ENCODE measurements at regions not wholly inside any gene's neighbourhood (a gene's known extent, or its start where the extent isn't known, plus 50 kb on each side); places are given as distances from the start of the nearest gene placed in this dataset.

DNA sequence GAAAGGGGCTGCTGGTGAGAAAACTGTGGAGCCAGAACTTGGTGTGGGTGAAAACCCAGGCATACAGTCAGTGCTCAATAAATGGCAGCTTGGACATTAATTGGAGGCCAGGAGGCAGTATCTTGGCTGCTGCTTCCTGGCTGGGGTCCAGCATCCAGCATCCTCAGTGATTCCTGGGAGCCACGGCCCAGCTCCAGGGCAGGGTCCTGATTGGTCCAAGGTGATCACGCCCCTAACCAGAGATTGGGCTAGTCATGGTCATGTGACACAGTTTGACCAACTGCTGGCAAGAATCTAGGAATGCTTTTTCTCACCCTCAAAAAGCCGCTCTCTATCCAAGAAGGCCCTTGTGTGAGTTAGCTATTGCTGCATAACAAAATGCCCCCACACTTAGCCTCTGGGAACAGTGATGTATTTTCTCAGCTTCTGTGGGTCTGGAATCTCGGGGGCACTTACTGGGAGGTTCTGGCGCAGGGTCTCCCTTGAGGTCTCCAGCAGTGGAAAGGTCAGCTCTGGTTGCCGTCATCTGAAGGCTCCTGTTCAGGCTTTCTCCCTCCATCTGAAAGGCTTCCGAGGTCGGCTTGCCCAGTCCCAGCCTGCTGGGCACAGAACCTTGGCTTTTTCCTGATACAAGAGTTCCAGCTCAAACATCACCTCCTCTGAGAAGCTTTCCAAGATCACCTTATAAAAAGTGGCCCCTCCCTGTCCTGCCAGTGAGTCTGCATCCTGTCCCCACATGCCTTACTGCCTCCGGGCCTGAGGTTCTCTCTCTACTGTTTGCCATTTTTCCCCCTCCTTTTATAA lies 119.2 kb upstream of the NCOR2 start:
- DNase-seq = peak; percentile 45

GRCh38 chr12:124685689-124686369 lies 118.4 kb upstream of the NCOR2 start:
- peak; percentile 90 for DNase-seq

- DNase-seq = peak; percentile 70
Observed at GRCh38 chr12:124684971-124685688, 117.7 kb upstream of the NCOR2 start.

GRCh38 chr12:124684496-124684895 lies 117.1 kb upstream of the NCOR2 start:
- no peak for DNase-seq

GRCh38 chr12:124683152-124684124 lies 116.0 kb upstream of the NCOR2 start:
- no peak for DNase-seq

GRCh38 chr12:124682425-124683151 lies 115.2 kb upstream of the NCOR2 start:
- DNase-seq = no peak

GRCh38 chr12:124681779-124682391 lies 114.5 kb upstream of the NCOR2 start:
- DNase-seq = peak; percentile 69

DNA sequence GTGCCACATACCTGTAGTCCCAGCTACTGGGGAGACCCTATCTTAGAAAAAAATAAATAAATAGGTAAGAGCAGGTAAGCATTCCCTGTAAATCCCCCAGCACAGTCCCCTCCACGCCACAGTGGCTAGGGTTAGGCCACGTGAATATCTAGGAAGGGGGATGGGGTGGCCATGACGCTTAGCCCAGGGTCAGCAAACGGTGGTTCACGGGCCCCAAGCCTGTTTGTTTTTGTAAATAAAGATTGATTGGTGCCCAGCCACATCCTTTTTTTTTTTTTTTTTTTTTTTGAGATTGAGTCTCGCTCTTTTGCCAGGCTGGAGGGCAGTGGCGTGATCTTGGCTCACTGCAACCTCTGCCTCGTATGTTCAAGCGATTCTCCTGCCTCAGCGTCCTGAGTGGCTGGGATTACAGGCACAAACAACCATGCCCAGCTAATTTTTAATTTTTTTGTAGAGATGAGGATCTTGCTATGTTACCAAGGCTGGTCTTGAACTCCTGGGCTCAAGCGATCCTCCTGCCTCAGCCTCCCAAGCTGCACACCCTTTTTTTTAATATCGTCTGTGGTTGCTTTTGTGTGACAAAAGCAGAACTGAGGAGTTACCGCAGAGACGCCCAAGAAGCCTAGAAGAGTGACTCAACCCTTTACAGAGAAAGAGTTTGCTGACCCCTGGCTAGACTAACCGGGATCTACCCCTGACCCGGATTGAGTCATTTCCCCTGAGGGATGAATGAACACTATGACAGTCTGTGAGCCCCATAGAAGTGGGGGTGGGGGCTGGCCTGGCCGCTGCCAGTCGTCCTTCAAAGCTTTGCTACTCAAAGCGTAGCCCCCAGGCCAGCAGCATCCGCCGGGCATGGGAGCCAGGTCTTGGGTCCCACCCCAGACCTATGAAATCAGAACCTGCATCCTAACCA lies 113.7 kb upstream of the NCOR2 start:
- peak; percentile 84 for DNase-seq

DNA sequence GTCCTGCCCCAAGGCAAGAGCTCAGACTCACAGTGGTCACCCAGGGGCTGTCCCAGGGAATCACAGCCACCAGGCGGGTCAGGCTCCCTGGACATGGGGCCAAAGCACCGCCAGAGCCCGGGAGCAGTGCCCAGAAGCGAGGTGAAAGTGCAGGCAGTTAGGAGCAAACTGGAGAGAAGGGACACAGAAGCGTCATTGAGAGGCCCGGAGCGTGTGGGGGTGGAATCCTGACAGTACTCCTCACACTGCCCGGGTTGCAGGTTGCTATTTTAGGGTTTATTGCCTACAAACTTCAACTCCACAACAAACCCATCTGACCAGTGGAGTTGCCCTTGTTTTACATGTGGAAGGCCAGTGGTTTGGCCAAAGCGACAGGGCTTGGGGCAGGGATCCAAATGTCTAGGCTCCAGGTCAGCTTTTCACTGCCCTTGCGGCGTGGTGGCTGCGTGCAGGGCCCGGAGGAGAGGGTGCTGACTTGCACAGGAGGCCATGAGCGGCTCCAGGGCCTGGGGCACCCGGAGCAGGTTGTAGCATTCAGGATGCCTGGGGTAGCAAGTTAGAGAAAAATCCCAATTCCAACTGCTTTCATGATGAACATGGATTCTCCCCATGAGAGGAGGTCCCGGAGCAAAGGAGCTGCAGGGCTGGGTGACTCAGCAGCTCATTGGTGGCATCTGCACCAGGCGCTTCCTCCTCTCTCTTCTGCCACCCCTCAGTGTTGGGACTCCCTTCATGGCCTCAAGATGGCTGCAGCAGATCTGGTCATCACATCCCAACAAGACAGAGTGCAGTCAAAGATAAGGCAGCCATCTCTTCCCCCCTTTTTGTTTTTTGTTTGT lies 112.3 kb upstream of the NCOR2 start:
- no peak for DNase-seq

DNA sequence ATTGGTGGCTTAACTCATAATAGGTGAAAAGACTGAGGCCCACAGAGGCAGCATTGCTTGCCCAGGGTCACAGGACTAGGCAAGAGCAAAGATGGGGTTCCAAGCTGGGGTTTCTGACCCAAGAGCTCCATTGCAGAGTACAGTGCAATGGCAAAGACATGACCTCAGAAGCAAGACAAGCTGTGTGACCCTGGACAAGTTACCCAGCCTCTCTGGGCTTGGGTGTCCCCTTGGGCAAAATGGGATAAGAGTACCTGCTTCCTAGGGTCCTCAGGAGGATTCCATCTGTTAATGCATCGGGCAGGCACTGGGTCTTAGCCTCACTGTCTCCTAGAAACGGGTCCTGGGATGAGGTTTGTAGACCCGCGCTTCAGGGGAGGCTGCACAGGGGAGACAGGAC lies 111.6 kb upstream of the NCOR2 start:
- DNase-seq = no peak

DNA sequence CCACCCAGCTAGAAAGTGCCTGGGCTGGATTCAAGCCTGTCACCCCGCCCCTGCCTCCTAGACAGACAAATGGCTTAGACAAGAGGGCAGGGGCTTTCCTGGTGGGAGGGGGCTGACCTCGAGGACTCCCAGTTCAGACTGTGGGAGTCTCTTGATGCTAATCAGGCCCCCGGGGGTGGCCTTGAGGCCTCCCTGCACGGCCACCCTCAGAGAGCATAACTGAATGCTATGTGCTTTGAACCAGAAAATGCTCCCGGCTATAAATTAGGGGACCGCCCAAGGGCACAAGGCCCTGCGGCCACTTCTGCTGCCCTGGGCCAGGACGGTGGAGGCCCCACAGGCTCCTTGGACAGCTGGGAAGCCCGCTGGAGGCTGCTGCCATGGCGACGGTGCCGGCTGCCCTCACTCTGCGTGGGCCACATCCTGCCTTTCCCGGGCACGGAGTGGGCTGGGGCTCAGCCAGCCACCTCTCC lies 111.0 kb upstream of the NCOR2 start:
- DNase-seq = no peak

- DNase-seq = no peak
Observed at GRCh38 chr12:124677552-124678356, 110.3 kb upstream of the NCOR2 start.

DNA sequence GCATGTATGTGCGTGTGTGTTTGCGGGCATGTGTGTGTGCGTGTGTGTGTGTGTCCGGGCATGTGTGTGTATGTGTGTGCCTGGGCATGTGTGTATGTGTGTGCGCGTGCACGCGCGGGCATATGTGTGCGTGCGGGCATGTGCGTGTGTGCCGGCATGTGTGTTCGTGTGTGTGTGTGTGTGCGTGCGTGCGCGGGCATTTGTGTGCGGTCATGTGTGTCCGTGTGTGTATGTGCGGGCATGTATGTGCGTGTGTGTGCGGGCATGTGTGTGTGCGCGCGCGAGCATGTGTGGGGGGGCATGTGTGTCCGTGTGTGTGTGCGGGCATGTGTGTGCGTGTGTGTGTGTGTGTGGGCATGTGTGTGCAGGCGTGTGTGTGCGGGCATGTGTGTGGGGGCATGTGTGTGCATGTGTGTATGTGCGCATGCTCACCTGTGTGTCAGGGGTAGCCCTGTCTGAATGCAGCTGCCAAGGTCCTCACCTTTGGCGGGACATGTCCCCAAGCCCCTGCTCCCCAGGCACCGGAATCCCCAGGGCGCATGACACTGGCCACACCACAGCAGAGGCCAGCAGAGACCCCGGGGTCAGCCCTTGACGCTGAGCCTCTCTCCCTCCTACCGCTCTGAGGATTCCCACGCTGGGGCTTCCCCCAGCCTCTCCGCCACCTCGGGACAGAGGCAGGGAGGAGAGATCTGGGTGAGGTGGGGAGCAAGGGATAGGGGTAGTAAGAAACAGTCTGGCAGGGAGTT lies 109.5 kb upstream of the NCOR2 start:
- DNase-seq = no peak

- DNase-seq = peak; percentile 18
Observed at GRCh38 chr12:124675881-124676713, 108.7 kb upstream of the NCOR2 start.

- DNase-seq = no peak
Observed at GRCh38 chr12:124674937-124675336, 107.5 kb upstream of the NCOR2 start.

DNA sequence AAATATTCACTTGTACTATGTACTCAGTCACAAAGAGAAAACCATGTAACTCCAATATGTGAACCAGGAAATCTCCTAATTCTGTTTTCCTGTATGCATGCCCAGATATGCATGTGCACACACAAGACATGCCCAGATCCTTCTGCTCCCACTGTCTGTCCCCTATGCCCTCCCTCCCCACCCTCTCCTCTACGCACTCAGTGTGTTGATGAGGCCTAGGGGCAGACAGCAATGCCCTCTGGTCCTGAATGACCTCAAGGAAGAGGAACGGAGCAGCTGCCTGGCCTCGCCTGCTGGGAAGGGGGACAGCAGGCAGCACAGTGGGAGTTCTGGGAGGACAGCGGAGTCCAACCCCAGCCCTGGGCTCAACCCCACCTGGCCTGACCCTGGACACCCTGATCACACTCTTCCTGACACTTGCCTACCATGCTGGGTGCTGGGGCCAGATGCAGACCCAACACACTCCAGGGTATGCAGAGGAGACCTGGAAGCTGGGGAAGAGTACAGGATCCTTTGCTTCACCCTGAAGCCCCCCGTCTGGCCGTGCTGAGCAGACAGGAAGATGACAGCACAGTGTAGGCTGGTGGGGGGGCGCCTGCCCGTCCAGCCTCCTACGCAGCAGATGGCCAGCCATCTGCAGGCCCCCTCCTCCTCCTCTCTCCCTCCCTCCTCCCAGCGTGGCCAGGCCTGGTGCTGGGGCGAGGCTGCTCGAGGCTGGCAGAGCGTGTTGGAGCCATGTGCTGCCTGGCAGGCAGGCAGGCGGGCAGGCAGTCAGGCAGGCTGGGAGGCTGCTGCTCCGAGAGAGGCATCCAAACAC lies 106.6 kb upstream of the NCOR2 start:
- no peak for DNase-seq
